Cardiac muscle cell (in vitro differentiated cells and primary cell): ENCODE measurements at regions not wholly inside any gene's neighbourhood (a gene's known extent, or its start where the extent isn't known, plus 50 kb on each side); places are given as distances from the start of the nearest gene placed in this dataset.
"Not testable (repeated sequence)": the region's sequence is repeated elsewhere in the genome, so short reads cannot be mapped to it uniquely, and the experiment has no call there.

Experiments used
- DNase-seq, 2 donors: peaks; one replicate each; pipeline versions ENCODE4 v3.0.0 to v3.0.0-alpha.2; 2010 to 2017; ENCODE audit warnings: low read depth in 1 of 2, low spot score in 1 of 2
- H3K27ac ChIP-seq: fragments of 200-600 bp; sonication (generic); 2 replicates; pipeline ENCODE4 v1.5.1; 2016
- H3K27me3 ChIP-seq: fragments of 200-600 bp; sonication (generic); 2 replicates; pipeline ENCODE4 v1.6.0; 2016; ENCODE audit warnings: control low read depth
- H3K36me3 ChIP-seq: fragments of 200-600 bp; sonication (generic); 2 replicates; pipeline ENCODE4 v1.5.1; 2016; ENCODE audit warnings: control low read depth
- H3K4me1 ChIP-seq: fragments of 200-600 bp; sonication (generic); 2 replicates; pipeline ENCODE4 v1.8.1; 2017; ENCODE audit warnings: low read depth, mild to moderate bottlenecking, mixed run types
- H3K4me3 ChIP-seq: fragments of 200-600 bp; sonication (generic); 2 replicates; pipeline ENCODE4 v1.5.1; 2016; ENCODE audit warnings: mild to moderate bottlenecking
- H3K9me3 ChIP-seq: fragments of 200-600 bp; sonication (generic); 2 replicates; pipeline ENCODE4 v1.5.1; 2017; ENCODE audit warnings: low read depth, mild to moderate bottlenecking, control low read depth
- CTCF ChIP-seq: IDR thresholded peaks from 2 replicates; pipeline ENCODE4 v1.5.1; 2012; ENCODE audit warnings: low read depth, mild to moderate bottlenecking, low read length

GRCh38 chr2:65937379-65938160, 497.4 kb upstream of the MEIS1 start:
- no peak for DNase-seq
- TF ChIP-seq CTCF = no peak

GRCh38 chr2:65934992-65935629, 499.8 kb upstream of the MEIS1 start:
- TF ChIP-seq CTCF = no peak
- DNase-seq = no peak
- Histone ChIP-seq H3K36me3 (no peaks in the 10 kb centered on the region), H3K27me3 (no peaks in the 10 kb centered on the region), H3K4me1 (no peaks in the 10 kb centered on the region), H3K27ac (no peak overlapping the region), H3K4me3 (no peak overlapping the region), H3K9me3 (no peaks in the 10 kb centered on the region)

More at GRCh38 chr2:65937379-65938160, 497.4 kb upstream of the MEIS1 start:
- no peak overlapping the region for H3K4me3 ChIP-seq
- no peak overlapping the region for H3K27ac ChIP-seq
- no peaks in the 10 kb centered on the region for H3K27me3 ChIP-seq
- H3K9me3 ChIP-seq = no peaks in the 10 kb centered on the region
- no peaks in the 10 kb centered on the region for H3K36me3 ChIP-seq
- H3K4me1 ChIP-seq = no peaks in the 10 kb centered on the region

GRCh38 chr2:65932571-65932970, 500.2 kb upstream of the SPRED2 start:
- Histone ChIP-seq H3K27me3 (no peaks in the 10 kb centered on the region), H3K4me1 (no peaks in the 10 kb centered on the region)

GRCh38 chr2:65931056-65931455, 498.7 kb upstream of the SPRED2 start:
- no peak for DNase-seq
- TF ChIP-seq CTCF = no peak
- H3K27ac ChIP-seq = no peak overlapping the region
- no peaks in the 10 kb centered on the region for H3K4me1 ChIP-seq
- no peaks in the 10 kb centered on the region for H3K9me3 ChIP-seq
- H3K27me3 ChIP-seq = no peaks in the 10 kb centered on the region
- H3K36me3 ChIP-seq = no peaks in the 10 kb centered on the region
- no peak overlapping the region for H3K4me3 ChIP-seq

More at GRCh38 chr2:65932571-65932970, 500.2 kb upstream of the SPRED2 start:
- no peak for TF ChIP-seq CTCF
- no peak overlapping the region for H3K4me3 ChIP-seq
- no peaks in the 10 kb centered on the region for H3K36me3 ChIP-seq
- no peak for DNase-seq
- no peak overlapping the region for H3K27ac ChIP-seq
- no peaks in the 10 kb centered on the region for H3K9me3 ChIP-seq

GRCh38 chr2:65930259-65930658, 497.9 kb upstream of the SPRED2 start:
- no peak for TF ChIP-seq CTCF
- no peak for DNase-seq
- Histone ChIP-seq H3K4me3 (no peak overlapping the region), H3K27ac (no peak overlapping the region), H3K4me1 (no peaks in the 10 kb centered on the region), H3K27me3 (no peaks in the 10 kb centered on the region), H3K9me3 (no peaks in the 10 kb centered on the region), H3K36me3 (no peaks in the 10 kb centered on the region)

- H3K36me3 ChIP-seq, H3K4me3 ChIP-seq, DNase-seq, H3K27me3 ChIP-seq, H3K9me3 ChIP-seq, H3K27ac ChIP-seq, H3K4me1 ChIP-seq: not testable (repeated sequence)
Observed at GRCh38 chr2:65929664-65930063, 497.3 kb upstream of the SPRED2 start.
